Endometrial microvascular endothelial cells (primary cell): ENCODE measurements at regions not wholly inside any gene's neighbourhood (a gene's known extent, or its start where the extent isn't known, plus 50 kb on each side); places are given as distances from the start of the nearest gene placed in this dataset.

ENCODE experiments used
- in situ Hi-C: cut with HindIII; loops from 2 replicates; pipeline ENCODE4 v1.10.0; 2017; ENCODE audit warnings: low sequenced_read_pairs, low pct_unique_long_range_greater_than_20kb; ENCODE audit errors: inconsistent ontology term

DNA sequence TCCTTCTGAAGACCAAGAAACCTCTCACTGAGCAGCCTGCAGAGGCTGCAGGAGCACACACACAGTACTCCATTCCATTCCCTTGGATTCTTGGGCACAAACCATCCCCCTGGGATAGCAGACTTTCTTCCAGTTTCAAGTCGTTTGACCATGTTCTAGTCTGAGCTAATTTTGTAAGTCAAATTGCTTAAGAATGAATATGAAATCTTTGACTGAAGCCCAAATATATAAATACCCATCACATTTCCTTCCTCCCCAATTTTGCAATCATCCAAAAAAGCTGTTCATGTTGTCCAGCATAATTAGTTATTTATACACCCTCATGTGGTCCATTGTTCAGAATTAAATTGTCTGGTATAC, 231.2 kb upstream of the TPRG1 start:
- in situ Hi-C loops, result no loop called here

GRCh38 chr3:188941103-188941502, 230.7 kb upstream of the TPRG1 start:
- in situ Hi-C loops, result no loop called here

DNA sequence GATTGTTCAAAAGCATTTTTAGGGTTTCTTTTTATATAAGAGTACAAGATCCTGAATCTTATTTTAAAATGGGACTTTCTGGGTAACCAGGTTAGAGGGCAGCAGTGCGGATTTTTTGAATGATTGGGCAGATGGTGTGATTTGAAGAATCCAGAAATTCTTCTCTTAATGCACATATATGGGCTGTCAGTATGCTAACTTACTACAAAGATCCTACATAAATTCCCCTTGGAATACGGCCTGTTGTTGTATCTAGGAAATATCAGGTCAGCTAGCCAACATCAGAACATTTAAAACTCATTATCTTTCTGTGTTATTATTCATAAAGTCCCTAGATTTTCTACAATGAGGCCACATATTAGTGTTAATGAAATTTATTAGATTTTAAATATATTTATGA, 229.6 kb upstream of the TPRG1 start:
- in situ Hi-C loops, result no loop called here

DNA sequence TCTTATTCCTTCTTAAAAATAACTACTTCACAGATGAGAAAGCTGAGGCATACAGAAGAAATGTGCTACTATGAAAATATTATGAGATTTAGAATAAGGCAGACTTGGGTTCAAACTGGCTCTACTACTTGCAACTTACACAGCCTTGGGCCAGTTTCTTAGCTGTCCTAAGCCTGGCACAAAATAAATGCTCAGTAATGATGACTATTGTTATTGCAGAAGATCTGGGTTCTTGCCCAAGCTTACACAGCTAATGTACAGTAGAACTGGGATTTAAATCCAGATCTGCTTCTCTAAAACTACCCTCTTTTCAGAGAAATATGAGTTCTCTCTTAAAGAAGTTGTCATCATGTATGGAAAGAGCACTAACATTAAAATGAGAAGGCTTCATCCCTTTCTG, 228.2 kb upstream of the TPRG1 start:
- in situ Hi-C loops, result no loop called here

- in situ Hi-C loops, result no loop called here
Measured at GRCh38 chr3:188944108-188944507, 227.7 kb upstream of the TPRG1 start.

- in situ Hi-C loops, result no loop called here
Measured at GRCh38 chr3:188946351-188947240, 225.2 kb upstream of the TPRG1 start.

DNA sequence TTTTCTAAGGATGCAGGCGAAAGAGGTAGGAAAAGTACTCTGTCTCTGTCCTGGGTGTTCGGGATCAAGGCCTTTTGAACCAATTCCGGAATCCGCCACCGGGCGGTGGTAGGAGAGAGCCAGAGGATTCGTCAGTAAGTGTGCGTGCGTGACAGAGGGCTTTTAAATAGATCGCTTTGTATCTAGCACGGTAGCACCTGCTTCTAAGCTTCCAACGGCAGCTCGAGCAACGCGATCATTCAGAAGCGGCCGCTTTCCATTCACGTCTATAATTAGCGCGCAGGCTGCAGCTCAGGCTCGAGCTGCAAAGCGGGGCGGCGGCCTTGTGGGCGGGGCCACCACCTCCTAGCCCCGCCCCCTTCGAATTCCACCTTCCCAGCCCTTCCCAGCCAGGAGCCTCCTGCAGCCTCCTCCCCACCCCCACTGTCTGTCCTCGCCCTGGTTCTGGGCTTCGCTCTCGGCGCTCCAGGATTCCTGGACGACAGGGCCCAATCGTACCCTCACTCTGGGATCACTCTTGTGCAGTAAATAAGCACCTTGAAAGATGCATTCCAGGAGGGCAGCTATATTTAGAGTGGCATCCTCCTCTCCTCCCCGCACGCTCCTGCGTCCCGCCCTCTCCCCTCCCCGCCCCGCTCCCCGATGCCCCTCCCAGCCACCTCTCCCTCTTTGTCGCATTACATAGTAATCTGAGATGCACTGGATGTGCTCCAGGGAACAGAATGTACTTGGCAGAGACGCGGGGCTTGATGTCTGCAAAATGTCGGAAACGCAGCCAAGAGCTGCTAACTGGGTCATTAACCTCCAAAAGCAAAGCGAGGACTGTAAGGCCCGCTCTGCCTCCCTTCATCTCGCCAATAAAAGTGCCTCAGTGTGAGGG, 224.1 kb upstream of the TPRG1 start:
- in situ Hi-C loops, result no loop called here

DNA sequence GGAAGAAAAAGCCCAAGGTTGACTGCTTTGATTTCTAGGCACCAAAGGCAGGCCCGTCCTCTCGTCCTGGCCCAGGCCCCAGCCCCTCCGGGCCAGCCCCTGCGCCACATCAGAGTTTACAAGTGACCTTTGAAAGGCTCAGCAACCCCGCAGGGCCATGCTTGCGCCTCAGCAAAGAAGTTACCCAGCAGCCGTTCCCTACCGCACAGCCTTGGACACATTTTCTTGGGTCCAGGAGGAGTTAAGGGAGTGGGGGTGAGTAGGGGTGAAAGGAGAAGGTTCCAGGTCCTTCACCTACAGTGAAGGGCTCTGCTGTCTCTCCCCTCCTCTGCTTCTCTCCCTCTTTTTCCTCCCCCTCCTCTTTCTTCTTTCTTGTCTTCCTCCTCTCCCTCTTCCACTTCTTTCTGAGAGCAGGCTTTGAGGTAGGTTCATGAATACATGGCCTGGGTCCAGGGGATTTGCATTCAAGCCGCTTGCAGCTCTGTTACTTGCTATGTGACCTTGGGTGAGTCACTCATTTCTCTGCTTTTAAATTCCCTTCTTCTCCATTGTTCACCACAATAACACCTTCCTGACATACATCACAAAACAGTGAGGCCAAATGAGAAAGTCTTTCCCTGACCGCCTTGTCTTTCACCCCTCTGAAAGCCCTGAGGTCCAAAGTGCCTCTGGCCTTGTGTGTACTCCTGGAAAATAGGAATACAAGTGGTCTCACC, 223.3 kb upstream of the TPRG1 start:
- in situ Hi-C loops, result no loop called here

DNA sequence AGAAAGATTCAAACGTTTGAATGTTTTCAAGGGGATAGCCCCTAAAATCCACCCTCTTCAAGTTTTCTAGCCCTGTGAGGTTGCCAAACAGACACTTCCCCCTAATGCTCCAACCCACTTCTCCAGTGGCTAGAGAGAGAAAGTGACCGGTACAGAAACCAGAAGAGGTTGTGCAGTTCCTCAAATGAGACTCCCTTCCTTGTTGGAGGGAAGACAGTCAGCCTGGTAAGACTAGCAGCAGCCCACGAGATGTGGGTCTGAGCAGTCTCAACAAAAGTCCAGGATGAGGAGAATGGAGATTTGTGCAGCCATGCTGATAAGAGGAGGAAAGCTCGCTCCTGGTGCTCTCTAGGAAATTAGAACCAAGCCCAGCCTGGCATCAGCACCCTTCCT, 222.8 kb upstream of the TPRG1 start:
- in situ Hi-C loops, result no loop called here

GRCh38 chr3:188949456-188949855, 222.3 kb upstream of the TPRG1 start:
- in situ Hi-C loops, result no loop called here

- in situ Hi-C loops, result loop anchor here (5.0 to 25.0 kb wide), 3 partner anchors 195 to 1208 kb away; no protein-coding TSS in a partner anchor
Measured at GRCh38 chr3:188949996-188950395, 221.8 kb upstream of the TPRG1 start.

GRCh38 chr3:188950832-188951489, 220.8 kb upstream of the TPRG1 start:
- in situ Hi-C loops, result loop anchor here (5.0 to 25.0 kb wide), 3 partner anchors 194 to 1209 kb away; no protein-coding TSS in a partner anchor

- in situ Hi-C loops, result loop anchor here (5.0 to 25.0 kb wide), 3 partner anchors 193 to 1209 kb away; no protein-coding TSS in a partner anchor
Measured at GRCh38 chr3:188951734-188952133, 220.0 kb upstream of the TPRG1 start.

DNA sequence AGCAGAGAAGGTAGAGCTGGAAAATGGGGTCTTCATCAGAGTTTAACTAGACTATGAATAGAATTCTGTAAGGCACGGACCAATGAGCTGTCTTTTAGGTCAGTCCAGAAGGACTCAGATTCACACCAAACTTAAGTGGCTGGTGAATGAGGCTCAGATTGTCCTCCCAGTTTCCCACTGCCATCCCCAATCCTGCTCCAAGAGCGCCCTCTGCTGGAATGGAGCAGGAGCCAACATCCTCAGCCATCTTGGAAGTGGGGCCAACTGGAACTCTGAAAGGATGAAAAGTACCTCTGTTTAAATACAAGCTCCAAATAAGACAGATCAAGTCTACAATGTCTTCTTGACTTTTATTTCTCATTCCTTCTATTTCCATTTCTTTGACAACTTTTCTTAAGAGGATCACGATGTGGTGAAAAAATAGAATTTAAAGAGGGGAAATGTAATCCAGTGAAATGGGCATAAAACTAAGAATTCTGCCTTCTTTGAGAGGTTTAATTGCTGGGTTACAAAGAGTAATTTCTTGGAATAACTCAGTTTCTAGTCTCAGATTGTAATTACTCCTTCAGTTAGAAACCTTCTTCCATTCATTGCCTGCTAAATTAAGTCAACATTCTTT, 217.1 kb upstream of the TPRG1 start:
- in situ Hi-C loops, result loop anchor here (5.0 to 25.0 kb wide), 3 partner anchors 190 to 1212 kb away; no protein-coding TSS in a partner anchor

GRCh38 chr3:188955919-188956318, 215.9 kb upstream of the TPRG1 start:
- in situ Hi-C loops, result loop anchor here (10.0 to 25.0 kb wide), 2 partner anchors 189 to 444 kb away; no protein-coding TSS in a partner anchor

DNA sequence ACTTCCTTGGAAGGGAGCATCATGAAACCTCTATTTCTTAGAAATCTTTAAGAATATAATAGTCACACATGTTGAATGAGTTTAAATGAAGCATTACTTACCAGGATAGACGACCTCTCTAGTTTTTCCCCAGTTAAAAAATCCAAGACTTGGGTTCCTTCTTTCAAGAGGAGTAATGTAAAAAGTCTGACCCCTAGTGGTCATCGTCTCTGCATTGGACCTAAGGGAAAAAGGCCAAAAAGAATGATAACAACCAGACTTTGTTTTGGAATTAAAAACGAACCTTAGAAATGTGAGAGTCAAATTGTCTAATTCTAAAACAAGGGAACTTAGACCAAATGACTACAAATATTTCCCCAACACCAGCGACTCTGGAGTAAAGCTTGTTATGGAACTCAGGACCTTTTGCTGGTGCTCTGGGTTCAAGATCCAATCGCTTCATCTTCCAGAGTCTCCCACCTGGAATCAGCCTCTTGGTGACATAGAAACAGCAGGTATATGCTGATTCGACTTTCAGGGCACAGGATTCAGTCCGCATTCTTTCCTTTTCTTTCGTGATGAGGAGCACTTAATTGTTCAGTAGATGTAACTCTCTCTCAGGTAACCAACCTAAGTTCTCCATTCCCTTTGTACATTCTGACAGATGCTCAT, 214.8 kb upstream of the TPRG1 start:
- in situ Hi-C loops, result loop anchor here (10.0 to 25.0 kb wide), 2 partner anchors 188 to 445 kb away; no protein-coding TSS in a partner anchor

DNA sequence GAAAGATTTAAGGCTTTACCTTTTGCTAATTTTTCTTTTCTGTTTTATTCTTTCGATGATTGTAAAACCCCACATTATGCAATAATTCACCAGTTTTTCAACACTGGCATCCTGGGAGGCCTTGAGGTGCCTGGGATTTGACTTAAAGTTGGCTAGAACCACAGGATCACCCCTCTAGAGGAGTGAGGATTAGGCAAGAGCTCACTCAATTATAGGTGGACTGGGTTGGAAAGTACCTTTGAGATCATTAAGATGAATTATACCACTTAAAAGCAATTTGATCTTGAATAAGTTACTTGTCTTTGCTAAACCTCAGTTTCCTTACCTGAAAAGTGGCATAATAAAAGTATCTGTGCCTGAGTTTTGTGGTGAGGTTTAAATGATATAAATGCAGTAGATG, 212.8 kb upstream of the TPRG1 start:
- in situ Hi-C loops, result loop anchor here (10.0 to 25.0 kb wide), 2 partner anchors 186 to 447 kb away; no protein-coding TSS in a partner anchor
